GM12865 (cell line): ENCODE measurements at regions not wholly inside any gene's neighbourhood (a gene's known extent, or its start where the extent isn't known, plus 50 kb on each side); places are given as distances from the start of the nearest gene placed in this dataset.

Experiments used
- DNase-seq: peaks from one replicate; pipeline ENCODE4 v3.0.0; 2010; ENCODE audit warnings: low read depth
- H3K4me3 ChIP-seq: 2 replicates; pipeline ENCODE4 v1.5.1; 2011; ENCODE audit warnings: mild to moderate bottlenecking, low read depth, low read length, control low read depth
- TF ChIP-seq, protein P1 (sequence below): IDR thresholded peaks from 2 replicates; pipeline ENCODE4 v1.5.1; 2011; ENCODE audit warnings: low read length, control low read depth, low read depth, inconsistent platforms; ENCODE audit not compliant: insufficient read depth; ENCODE audit errors: missing control alignments

DNA sequence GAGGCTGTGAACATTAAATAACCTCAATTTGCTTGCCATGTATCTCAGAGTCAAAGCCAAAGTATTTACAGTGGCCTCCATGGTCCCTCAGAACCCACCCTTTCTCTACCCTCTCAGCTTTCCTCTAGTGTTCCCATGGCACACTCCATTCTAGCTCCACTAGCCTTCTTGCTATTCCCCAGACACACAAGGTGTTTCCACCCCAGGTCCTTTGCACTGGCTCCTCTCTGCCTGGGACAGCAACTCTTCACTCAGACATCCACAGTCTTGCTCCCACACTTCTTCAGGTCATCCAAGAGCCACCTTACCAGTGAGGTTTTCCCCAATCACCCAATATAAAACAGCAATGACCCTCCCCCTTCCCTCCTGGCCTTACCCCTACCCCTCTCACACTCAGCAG, 56.5 kb upstream of the PLEKHG1 start:
- TF ChIP-seq, protein P1, sequence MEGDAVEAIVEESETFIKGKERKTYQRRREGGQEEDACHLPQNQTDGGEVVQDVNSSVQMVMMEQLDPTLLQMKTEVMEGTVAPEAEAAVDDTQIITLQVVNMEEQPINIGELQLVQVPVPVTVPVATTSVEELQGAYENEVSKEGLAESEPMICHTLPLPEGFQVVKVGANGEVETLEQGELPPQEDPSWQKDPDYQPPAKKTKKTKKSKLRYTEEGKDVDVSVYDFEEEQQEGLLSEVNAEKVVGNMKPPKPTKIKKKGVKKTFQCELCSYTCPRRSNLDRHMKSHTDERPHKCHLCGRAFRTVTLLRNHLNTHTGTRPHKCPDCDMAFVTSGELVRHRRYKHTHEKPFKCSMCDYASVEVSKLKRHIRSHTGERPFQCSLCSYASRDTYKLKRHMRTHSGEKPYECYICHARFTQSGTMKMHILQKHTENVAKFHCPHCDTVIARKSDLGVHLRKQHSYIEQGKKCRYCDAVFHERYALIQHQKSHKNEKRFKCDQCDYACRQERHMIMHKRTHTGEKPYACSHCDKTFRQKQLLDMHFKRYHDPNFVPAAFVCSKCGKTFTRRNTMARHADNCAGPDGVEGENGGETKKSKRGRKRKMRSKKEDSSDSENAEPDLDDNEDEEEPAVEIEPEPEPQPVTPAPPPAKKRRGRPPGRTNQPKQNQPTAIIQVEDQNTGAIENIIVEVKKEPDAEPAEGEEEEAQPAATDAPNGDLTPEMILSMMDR, result no peak
- no peak overlapping the region for H3K4me3 ChIP-seq
- no peak for DNase-seq

DNA sequence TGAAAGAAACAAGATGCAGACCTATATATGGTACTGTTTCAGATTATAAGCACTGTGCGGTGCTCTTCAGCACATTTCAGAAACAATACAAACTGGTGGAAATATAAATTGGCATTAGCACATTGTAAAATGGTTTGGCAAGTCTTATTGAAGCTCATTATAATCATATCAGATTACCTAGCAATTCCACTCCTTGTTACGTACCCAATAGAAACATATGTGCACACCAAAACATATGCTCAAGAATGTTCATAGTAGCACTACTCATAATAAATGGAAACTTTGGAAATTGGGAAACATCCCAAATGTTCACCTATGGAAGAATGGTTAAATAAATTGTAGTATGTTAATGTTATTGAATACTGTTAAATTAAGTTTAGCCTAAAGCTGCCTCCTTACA, 54.9 kb upstream of the PLEKHG1 start:
- no peak for DNase-seq
- no peak overlapping the region for H3K4me3 ChIP-seq
- TF ChIP-seq, protein P1, result no peak

DNA sequence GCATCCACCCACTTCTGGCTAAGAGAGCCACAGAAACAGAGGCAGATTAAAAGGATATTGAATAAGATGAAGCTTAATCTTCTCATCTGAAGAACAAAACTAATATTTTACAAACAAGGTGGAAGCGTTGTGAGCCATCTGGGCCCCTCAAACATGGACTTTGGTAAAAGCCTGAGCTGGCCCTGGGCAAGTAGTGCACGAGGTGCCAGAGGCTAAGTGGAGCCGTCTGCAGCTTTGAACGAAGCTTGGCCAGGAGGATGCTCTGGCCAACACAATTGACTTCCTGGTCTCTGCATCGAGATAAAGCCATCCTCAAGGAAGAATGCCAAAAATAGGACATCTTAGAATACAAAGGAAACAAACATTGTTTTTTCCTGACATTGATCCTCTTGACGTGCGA, 53.2 kb upstream of the PLEKHG1 start:
- DNase-seq, result no peak
- H3K4me3 ChIP-seq, result no peak overlapping the region
- TF ChIP-seq, protein P1, result no peak

DNA sequence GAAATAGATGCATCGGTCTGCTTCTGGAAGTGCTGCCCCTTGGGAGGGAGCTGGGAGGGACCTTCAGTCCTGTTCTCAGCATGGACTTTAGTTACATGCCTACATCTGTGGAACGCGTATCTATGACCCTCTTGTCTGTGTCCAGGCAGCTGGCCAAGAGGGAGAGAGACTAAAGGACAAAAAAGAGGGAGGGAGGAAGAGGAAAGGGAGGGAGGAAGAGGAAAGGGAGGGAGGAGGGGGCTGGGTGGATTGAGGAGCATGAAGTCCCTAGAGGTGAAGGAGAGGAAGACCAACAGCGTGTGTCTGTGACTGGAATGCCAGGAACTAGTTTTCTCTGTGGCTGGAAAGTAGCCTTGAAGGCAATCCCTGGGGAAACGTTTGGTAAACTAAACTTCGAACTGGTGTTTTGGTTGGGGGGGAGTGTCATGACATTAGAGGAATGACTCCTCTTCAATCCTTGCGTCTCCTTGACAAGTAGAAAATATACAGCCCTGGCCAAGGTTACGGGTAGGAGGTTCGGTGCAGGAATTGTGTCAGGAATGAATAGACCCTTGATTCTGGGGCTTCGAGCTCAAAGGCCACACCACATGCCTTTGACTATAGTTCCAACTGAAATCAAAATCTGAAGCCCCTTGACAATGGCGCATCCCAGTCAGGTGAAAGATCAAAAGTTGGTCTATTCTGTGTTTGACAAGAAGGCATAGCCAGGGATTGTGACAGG, 52.0 kb upstream of the PLEKHG1 start:
- TF ChIP-seq, protein P1, result no peak
- DNase-seq, result no peak
- no peak overlapping the region for H3K4me3 ChIP-seq

DNA sequence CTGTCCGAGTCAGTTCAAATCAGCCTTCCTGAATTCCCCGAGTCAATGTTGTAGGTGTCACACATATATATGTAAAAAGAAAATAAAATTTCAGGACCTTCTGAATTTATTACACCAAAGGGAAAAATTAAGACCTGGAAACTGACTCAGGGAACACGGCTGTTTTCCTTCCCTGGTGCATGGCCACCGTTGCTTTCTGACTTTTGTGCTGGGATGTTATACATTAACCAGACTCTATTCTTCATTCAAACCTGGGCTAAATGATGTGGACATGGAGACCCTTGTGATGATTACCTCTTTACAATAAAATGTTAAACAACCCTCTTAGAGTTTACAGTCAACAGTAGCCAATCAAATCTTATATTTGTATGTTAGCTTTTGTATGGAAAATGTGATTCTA, 51.4 kb upstream of the PLEKHG1 start:
- no peak overlapping the region for H3K4me3 ChIP-seq
- TF ChIP-seq, protein P1, result no peak
- DNase-seq, result no peak

DNA sequence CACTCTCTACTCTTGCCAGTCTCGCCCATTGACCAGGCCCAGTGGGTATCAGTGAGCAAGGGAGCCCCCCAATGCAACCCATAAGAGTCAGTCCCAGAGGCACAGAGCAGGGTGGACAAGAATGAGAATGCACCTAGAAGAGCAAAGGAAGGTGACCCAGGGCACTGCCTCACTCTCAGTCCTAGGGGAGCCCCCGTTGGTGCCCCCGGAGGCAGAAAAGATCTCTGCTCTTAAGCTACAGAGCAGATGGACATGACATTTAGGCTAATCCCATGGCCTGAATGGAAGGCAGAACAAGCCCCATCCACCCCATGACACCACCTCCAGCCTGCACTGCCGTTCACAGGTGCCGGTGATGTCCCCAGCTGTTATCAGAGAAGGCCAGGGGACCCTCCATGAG, 50.7 kb upstream of the PLEKHG1 start:
- no peak overlapping the region for H3K4me3 ChIP-seq
- DNase-seq, result no peak
- TF ChIP-seq, protein P1, result no peak

DNA sequence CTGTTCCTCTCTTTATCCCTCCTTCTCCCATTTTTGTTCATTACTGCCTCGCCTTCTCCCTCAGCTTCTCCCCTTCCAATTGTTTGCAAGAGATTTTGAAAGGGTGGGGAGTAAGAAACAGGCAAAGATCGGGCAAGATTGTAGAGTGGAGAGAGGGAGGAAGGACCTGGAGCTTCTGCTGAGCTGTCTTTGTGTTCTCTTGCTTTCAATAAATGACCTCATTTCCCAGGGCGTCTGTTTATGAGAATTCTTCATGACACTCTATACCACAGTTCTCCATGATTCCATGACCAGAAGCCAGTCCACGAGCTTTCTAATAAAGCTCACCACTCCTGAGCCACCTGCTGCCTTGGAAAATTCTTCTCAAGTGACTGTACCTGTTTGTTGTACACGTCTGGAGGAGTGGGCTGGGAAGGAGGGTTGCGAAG, 50.0 kb upstream of the PLEKHG1 start:
- no peak overlapping the region for H3K4me3 ChIP-seq
- no peak for DNase-seq
- TF ChIP-seq, protein P1, result no peak
